Mesendoderm (in vitro differentiated cells): ENCODE measurements at regions not wholly inside any gene's neighbourhood (a gene's known extent, or its start where the extent isn't known, plus 50 kb on each side); places are given as distances from the start of the nearest gene placed in this dataset.
A peak's percentile ranks its signal among the peaks of the same experiment; 100 is the strongest.

Experiments
- DNase-seq: peaks from one replicate; pipeline ENCODE4 v3.0.0; 2013
- H2AK5ac ChIP-seq: 2 replicates; pipeline ENCODE4 v1.6.1; 2013; ENCODE audit warnings: low read length, inconsistent platforms
- H2BK120ac ChIP-seq: 2 replicates; pipeline ENCODE4 v1.6.1; 2013; ENCODE audit warnings: low read depth, mild to moderate bottlenecking, low read length, moderate library complexity, mixed read lengths
- H2BK15ac ChIP-seq: replicated peaks from 2 replicates; pipeline ENCODE4 v1.6.1; 2013; ENCODE audit warnings: low read depth, mild to moderate bottlenecking, moderate library complexity
- H2BK5ac ChIP-seq: 2 replicates; pipeline ENCODE4 v1.6.1; 2013; ENCODE audit warnings: low read length, inconsistent platforms
- H3K18ac ChIP-seq: 2 replicates; pipeline ENCODE4 v1.6.1; 2013; ENCODE audit warnings: mild to moderate bottlenecking, low read length, mixed read lengths
- H3K23ac ChIP-seq: one replicate; pipeline ENCODE4 v1.6.1; 2013; ENCODE audit warnings: low read length
- H3K27ac ChIP-seq: 2 replicates; pipeline ENCODE4 v1.5.1; 2013; ENCODE audit warnings: low read depth, mild to moderate bottlenecking, inconsistent platforms, low read length, moderate library complexity
- H3K27me3 ChIP-seq: 2 replicates; pipeline ENCODE4 v1.6.1; 2013; ENCODE audit warnings: low read length, control low read depth, mild to moderate bottlenecking, inconsistent platforms; ENCODE audit not compliant: insufficient read depth, poor library complexity
- H3K36me3 ChIP-seq: 2 replicates; pipeline ENCODE4 v1.6.1; 2013; ENCODE audit warnings: low read length, inconsistent platforms; ENCODE audit not compliant: control insufficient read depth, insufficient read depth
- H3K4ac ChIP-seq: one replicate; pipeline ENCODE4 v1.6.1; 2013; ENCODE audit warnings: low read depth, mild to moderate bottlenecking, low read length, moderate library complexity
- H3K4me1 ChIP-seq: 2 replicates; pipeline ENCODE4 v1.6.1; 2013; ENCODE audit warnings: low read depth, low read length, inconsistent platforms; ENCODE audit not compliant: control insufficient read depth
- H3K4me2 ChIP-seq: 2 replicates; pipeline ENCODE4 v1.6.1; 2013; ENCODE audit warnings: low read length
- H3K4me3 ChIP-seq: 2 replicates; pipeline ENCODE4 v1.5.1; 2013; ENCODE audit warnings: mild to moderate bottlenecking, low read length
- H3K56ac ChIP-seq: one replicate; pipeline ENCODE4 v1.6.1; 2013; ENCODE audit warnings: low read length
- H3K79me1 ChIP-seq: 2 replicates; pipeline ENCODE4 v1.6.1; 2013; ENCODE audit warnings: low read length, inconsistent platforms
- H3K79me2 ChIP-seq: 2 replicates; pipeline ENCODE4 v1.6.1; 2013; ENCODE audit warnings: mild to moderate bottlenecking, low read length; ENCODE audit not compliant: control insufficient read depth, insufficient read depth
- H3K9ac ChIP-seq: 2 replicates; pipeline ENCODE4 v1.6.1; 2013; ENCODE audit warnings: low read length, inconsistent platforms
- H4K5ac ChIP-seq: one replicate; pipeline ENCODE4 v1.6.1; 2013; ENCODE audit warnings: low read length
- H4K8ac ChIP-seq: one replicate; pipeline ENCODE4 v1.6.1; 2013; ENCODE audit warnings: low read depth, mild to moderate bottlenecking, control low read depth, low read length, moderate library complexity
- WGBS: extraction: QIAGEN DNeasy Blood & Tissue Kit; methylation state at CpG from one replicate; pipeline ENCODE4 v1.1.7; 2013; ENCODE audit warnings: low lambda C conversion rate, missing lambda C conversion rate; ENCODE audit not compliant: insufficient coverage; ENCODE audit errors: extremely low coverage; 5-methylcytosine and 5-hydroxymethylcytosine counted together

- Histone ChIP-seq H3K27me3 (no peaks in the 10 kb centered on the region), H3K27ac (no peak overlapping the region), H3K4ac (no peak overlapping the region), H4K8ac (no peak overlapping the region), H4K5ac (no peak overlapping the region), H3K79me2 (no peaks in the 10 kb centered on the region), H3K4me2 (no peak overlapping the region), H3K79me1 (no peaks in the 10 kb centered on the region), H3K4me1 (no peaks in the 10 kb centered on the region), H2AK5ac (no peak overlapping the region), H2BK120ac (no peak overlapping the region), H2BK5ac (no peak overlapping the region), H3K36me3 (no peaks in the 10 kb centered on the region), H2BK15ac (no peak overlapping the region), H3K18ac (no peak overlapping the region), H3K23ac (no peak overlapping the region), H3K56ac (no peak overlapping the region), H3K9ac (no peak overlapping the region), H3K4me3 (no peak overlapping the region)
- DNase-seq, result no peak
- WGBS, result no CpG with 5 or more reads among the region's 4 CpGs
Observed at GRCh38 chr15:39092354-39092753, 488.5 kb upstream of the THBS1 start.

- Histone ChIP-seq H4K5ac (no peak overlapping the region), H3K4me3 (no peak overlapping the region), H2BK5ac (no peak overlapping the region), H3K56ac (no peak overlapping the region), H4K8ac (no peak overlapping the region), H3K27ac (no peak overlapping the region), H3K18ac (no peak overlapping the region), H3K4me1 (no peaks in the 10 kb centered on the region), H2BK15ac (no peak overlapping the region), H3K4me2 (no peak overlapping the region), H3K27me3 (no peaks in the 10 kb centered on the region), H2BK120ac (no peak overlapping the region), H3K4ac (no peak overlapping the region), H3K9ac (no peak overlapping the region), H3K79me2 (no peaks in the 10 kb centered on the region), H3K36me3 (no peaks in the 10 kb centered on the region), H3K23ac (no peak overlapping the region), H2AK5ac (no peak overlapping the region), H3K79me1 (no peaks in the 10 kb centered on the region)
- DNase-seq, result no peak
- no CpG with 5 or more reads among the region's 2 CpGs for WGBS
Observed at GRCh38 chr15:39092761-39093160, 488.1 kb upstream of the THBS1 start.

GRCh38 chr15:39094116-39094515 is 486.8 kb upstream of the THBS1 start:
- Histone ChIP-seq H3K27ac (no peak overlapping the region), H3K4me1 (no peaks in the 10 kb centered on the region), H3K4ac (no peak overlapping the region), H3K23ac (no peak overlapping the region), H3K56ac (no peak overlapping the region), H4K5ac (no peak overlapping the region), H3K27me3 (no peaks in the 10 kb centered on the region), H2BK120ac (no peak overlapping the region), H2BK15ac (no peak overlapping the region), H3K79me2 (no peaks in the 10 kb centered on the region), H3K18ac (no peak overlapping the region), H3K4me3 (no peak overlapping the region), H2AK5ac (no peak overlapping the region), H4K8ac (no peak overlapping the region), H3K79me1 (no peaks in the 10 kb centered on the region), H3K9ac (no peak overlapping the region), H3K4me2 (no peak overlapping the region), H2BK5ac (no peak overlapping the region), H3K36me3 (no peaks in the 10 kb centered on the region)
- no peak for DNase-seq

- peak; percentile 63 for DNase-seq
- no peak overlapping the region for H2AK5ac ChIP-seq
- no peak overlapping the region for H3K18ac ChIP-seq
- H3K56ac ChIP-seq, result no peak overlapping the region
- no peak overlapping the region for H3K27ac ChIP-seq
- WGBS, result no CpG with 5 or more reads among the region's 8 CpGs
- no peak overlapping the region for H4K8ac ChIP-seq
- H3K23ac ChIP-seq, result no peak overlapping the region
- no peak overlapping the region for H4K5ac ChIP-seq
- no peak overlapping the region for H3K4me2 ChIP-seq
- H3K27me3 ChIP-seq, result no peaks in the 10 kb centered on the region
- no peak overlapping the region for H3K9ac ChIP-seq
- no peaks in the 10 kb centered on the region for H3K4me1 ChIP-seq
- no peak overlapping the region for H2BK15ac ChIP-seq
- H3K36me3 ChIP-seq, result no peaks in the 10 kb centered on the region
- H2BK120ac ChIP-seq, result no peak overlapping the region
- H2BK5ac ChIP-seq, result no peak overlapping the region
- no peak overlapping the region for H3K4me3 ChIP-seq
- H3K79me2 ChIP-seq, result no peaks in the 10 kb centered on the region
- H3K4ac ChIP-seq, result no peak overlapping the region
- H3K79me1 ChIP-seq, result no peaks in the 10 kb centered on the region
Observed at GRCh38 chr15:39095218-39095879, 485.5 kb upstream of the THBS1 start.

GRCh38 chr15:39096608-39097205 is 484.2 kb upstream of the THBS1 start:
- WGBS, result no CpG with 5 or more reads among the region's 3 CpGs

GRCh38 chr15:39099524-39099923 is 481.4 kb upstream of the THBS1 start:
- no peak overlapping the region for H2AK5ac ChIP-seq
- H3K9ac ChIP-seq, result no peak overlapping the region
- no peaks in the 10 kb centered on the region for H3K36me3 ChIP-seq
- no peaks in the 10 kb centered on the region for H3K79me2 ChIP-seq
- H2BK5ac ChIP-seq, result no peak overlapping the region
- no peak overlapping the region for H3K23ac ChIP-seq
- no peaks in the 10 kb centered on the region for H3K27me3 ChIP-seq
- H4K8ac ChIP-seq, result no peak overlapping the region
- no peak overlapping the region for H3K4me2 ChIP-seq
- no peak overlapping the region for H2BK15ac ChIP-seq
- no peak overlapping the region for H3K27ac ChIP-seq
- no peak for DNase-seq
- no peak overlapping the region for H3K4me3 ChIP-seq
- no peak overlapping the region for H3K18ac ChIP-seq
- no peaks in the 10 kb centered on the region for H3K79me1 ChIP-seq
- H4K5ac ChIP-seq, result no peak overlapping the region
- WGBS, result no CpG with 5 or more reads among the region's 2 CpGs
- H2BK120ac ChIP-seq, result no peak overlapping the region
- no peaks in the 10 kb centered on the region for H3K4me1 ChIP-seq
- no peak overlapping the region for H3K56ac ChIP-seq
- H3K4ac ChIP-seq, result no peak overlapping the region

More at GRCh38 chr15:39096608-39097205, 484.2 kb upstream of the THBS1 start:
- no peak overlapping the region for H3K4me2 ChIP-seq
- no peak overlapping the region for H3K27ac ChIP-seq
- no peaks in the 10 kb centered on the region for H3K79me1 ChIP-seq
- no peak overlapping the region for H3K56ac ChIP-seq
- H3K4me3 ChIP-seq, result no peak overlapping the region
- no peak overlapping the region for H2BK15ac ChIP-seq
- H3K4me1 ChIP-seq, result no peaks in the 10 kb centered on the region
- no peak overlapping the region for H3K4ac ChIP-seq
- no peaks in the 10 kb centered on the region for H3K27me3 ChIP-seq
- H2AK5ac ChIP-seq, result no peak overlapping the region
- no peaks in the 10 kb centered on the region for H3K36me3 ChIP-seq
- DNase-seq, result no peak
- no peak overlapping the region for H4K5ac ChIP-seq
- no peak overlapping the region for H3K9ac ChIP-seq
- no peak overlapping the region for H3K18ac ChIP-seq
- no peaks in the 10 kb centered on the region for H3K79me2 ChIP-seq
- H3K23ac ChIP-seq, result no peak overlapping the region
- no peak overlapping the region for H4K8ac ChIP-seq
- no peak overlapping the region for H2BK120ac ChIP-seq
- H2BK5ac ChIP-seq, result no peak overlapping the region
